SK-N-SH treated with all-trans-retinoic acid at 6 μM for 48 hours (cell line): ENCODE measurements at regions not wholly inside any gene's neighbourhood (a gene's known extent, or its start where the extent isn't known, plus 50 kb on each side); places are given as distances from the start of the nearest gene placed in this dataset.

Experiments
- ATAC-seq: fragments of 200-7000 bp; cut with Tn5 transposase; 3 replicates; pipeline ENCODE4 v1.9.1; 2020; ENCODE audit warnings: mild to moderate bottlenecking, moderate library complexity
- ARNTL ChIP-seq: fragments of 450-650 bp; formaldehyde crosslinking; IDR thresholded peaks from 2 replicates; pipeline ENCODE4 v1.5.0; 2020; ENCODE audit warnings: low read depth, mild to moderate bottlenecking, moderate library complexity, borderline replicate concordance
- BACH2 ChIP-seq: fragments of 250-450 bp; sonication (Bioruptor Pico); IDR thresholded peaks from 2 replicates; pipeline ENCODE4 v1.9.0; 2021; ENCODE audit warnings: mild to moderate bottlenecking, borderline replicate concordance
- CREB5 ChIP-seq: fragments of 250-450 bp; sonication (Bioruptor Pico); IDR thresholded peaks from 2 replicates; pipeline ENCODE4 v1.5.1; 2020; ENCODE audit warnings: low read depth, mild to moderate bottlenecking, moderate library complexity
- ESRRG ChIP-seq: fragments of 250-450 bp; sonication (Bioruptor Pico); IDR thresholded peaks from 2 replicates; pipeline ENCODE4 v1.6.1; 2021; ENCODE audit warnings: mild to moderate bottlenecking
- GLIS3 ChIP-seq: fragments of 250-450 bp; sonication (Bioruptor Pico); IDR thresholded peaks from 2 replicates; pipeline ENCODE4 v1.5.0; 2020; ENCODE audit warnings: mild to moderate bottlenecking, moderate library complexity
- ISL1 ChIP-seq: fragments of 250-450 bp; sonication (Bioruptor Pico); IDR thresholded peaks from 2 replicates; pipeline ENCODE4 v2.1.2; 2022; ENCODE audit warnings: mild to moderate bottlenecking, moderate library complexity
- PATZ1 ChIP-seq: fragments of 250-450 bp; sonication (Bioruptor Pico); IDR thresholded peaks from 2 replicates; pipeline ENCODE4 v1.8.0; 2020; ENCODE audit warnings: mild to moderate bottlenecking, moderate library complexity, borderline replicate concordance
- POU6F1 ChIP-seq: fragments of 250-450 bp; sonication (Bioruptor Pico); IDR thresholded peaks from 2 replicates; pipeline ENCODE4 v1.8.0; 2021; ENCODE audit warnings: low read depth, mild to moderate bottlenecking, moderate library complexity, borderline replicate concordance
- PPARA ChIP-seq: fragments of 250-450 bp; sonication (Bioruptor Pico); IDR thresholded peaks from 2 replicates; pipeline ENCODE4 v1.5.0; 2020; ENCODE audit warnings: mild to moderate bottlenecking, borderline replicate concordance
- RARB ChIP-seq: fragments of 250-450 bp; sonication (Bioruptor Pico); IDR thresholded peaks from 2 replicates; pipeline ENCODE4 v1.8.0; 2021; ENCODE audit warnings: mild to moderate bottlenecking, moderate library complexity
- SNAI2 ChIP-seq: fragments of 250-450 bp; sonication (Bioruptor Pico); IDR thresholded peaks from 2 replicates; pipeline ENCODE4 v1.5.0; 2020; ENCODE audit warnings: mild to moderate bottlenecking, moderate library complexity
- TCF4 ChIP-seq: fragments of 250-450 bp; sonication (Bioruptor Pico); IDR thresholded peaks from 2 replicates; pipeline ENCODE4 v1.8.0; 2021; ENCODE audit warnings: mild to moderate bottlenecking, moderate library complexity, borderline replicate concordance
- TOX ChIP-seq: fragments of 250-450 bp; sonication (Bioruptor Pico); IDR thresholded peaks from 2 replicates; pipeline ENCODE4 v1.8.0; 2021; ENCODE audit warnings: mild to moderate bottlenecking, moderate library complexity, borderline replicate concordance
- TSHZ2 ChIP-seq: fragments of 250-450 bp; sonication (Bioruptor Pico); IDR thresholded peaks from 2 replicates; pipeline ENCODE4 v1.5.0; 2020; ENCODE audit warnings: mild to moderate bottlenecking, moderate library complexity
- ZC3H10 ChIP-seq: fragments of 250-450 bp; sonication (Bioruptor Pico); IDR thresholded peaks from 2 replicates; pipeline ENCODE4 v1.5.1; 2021; ENCODE audit warnings: mild to moderate bottlenecking, moderate library complexity
- ZFP3 ChIP-seq: fragments of 250-450 bp; sonication (Bioruptor Pico); IDR thresholded peaks from 2 replicates; pipeline ENCODE4 v1.5.0; 2020; ENCODE audit warnings: mild to moderate bottlenecking, moderate library complexity
- ZFP30 ChIP-seq: fragments of 450-650 bp; formaldehyde crosslinking; IDR thresholded peaks from 2 replicates; pipeline ENCODE4 v1.5.0; 2022; ENCODE audit warnings: mild to moderate bottlenecking, moderate library complexity
- ZNF565 ChIP-seq: fragments of 450-650 bp; formaldehyde crosslinking; conservative IDR thresholded peaks from 2 replicates; pipeline ENCODE4 v1.5.0; 2020; ENCODE audit warnings: low read depth, mild to moderate bottlenecking, moderate library complexity
- ZNF70 ChIP-seq: fragments of 450-650 bp; formaldehyde crosslinking; IDR thresholded peaks from 2 replicates; pipeline ENCODE4 v1.5.0; 2020; ENCODE audit warnings: mild to moderate bottlenecking, moderate library complexity
- ZNF8 ChIP-seq: fragments of 450-650 bp; formaldehyde crosslinking; IDR thresholded peaks from 2 replicates; pipeline ENCODE4 v1.5.0; 2020; ENCODE audit warnings: mild to moderate bottlenecking, moderate library complexity
- TF ChIP-seq, protein P1 (sequence below): fragments of 250-450 bp; sonication (Bioruptor Pico); IDR thresholded peaks from 2 replicates; pipeline ENCODE4 v1.5.1; 2021; ENCODE audit warnings: mild to moderate bottlenecking, moderate library complexity

DNA sequence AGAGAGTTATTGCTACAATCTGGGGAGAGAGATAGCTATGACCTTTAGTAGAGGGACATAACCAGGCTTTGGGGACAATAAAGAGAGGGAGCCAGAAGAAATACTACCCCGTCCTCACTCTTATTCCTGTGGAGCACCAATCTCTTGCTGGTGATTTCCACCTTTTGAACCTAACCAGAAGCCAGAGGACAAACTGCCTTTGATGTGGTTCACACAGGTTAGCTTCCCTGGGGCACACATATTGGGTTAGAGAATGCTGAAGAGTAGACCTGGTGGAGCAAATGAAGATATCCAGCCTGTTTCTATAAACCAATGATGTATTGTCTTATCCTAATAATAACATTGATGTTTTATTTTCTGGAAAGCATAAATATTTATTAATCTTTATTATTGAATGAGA lies 399.3 kb downstream of the HTR7 start (continued):
- TF ChIP-seq ZNF8 (CRISPR knock-in tag) = no peak
- TF ChIP-seq TOX (CRISPR knock-in tag) = no peak
- TF ChIP-seq ZC3H10 (CRISPR knock-in tag) = no peak
- no peak for TF ChIP-seq ARNTL (CRISPR knock-in tag)
- no peak for TF ChIP-seq SNAI2 (CRISPR knock-in tag)
- TF ChIP-seq ZNF70 = no peak

DNA sequence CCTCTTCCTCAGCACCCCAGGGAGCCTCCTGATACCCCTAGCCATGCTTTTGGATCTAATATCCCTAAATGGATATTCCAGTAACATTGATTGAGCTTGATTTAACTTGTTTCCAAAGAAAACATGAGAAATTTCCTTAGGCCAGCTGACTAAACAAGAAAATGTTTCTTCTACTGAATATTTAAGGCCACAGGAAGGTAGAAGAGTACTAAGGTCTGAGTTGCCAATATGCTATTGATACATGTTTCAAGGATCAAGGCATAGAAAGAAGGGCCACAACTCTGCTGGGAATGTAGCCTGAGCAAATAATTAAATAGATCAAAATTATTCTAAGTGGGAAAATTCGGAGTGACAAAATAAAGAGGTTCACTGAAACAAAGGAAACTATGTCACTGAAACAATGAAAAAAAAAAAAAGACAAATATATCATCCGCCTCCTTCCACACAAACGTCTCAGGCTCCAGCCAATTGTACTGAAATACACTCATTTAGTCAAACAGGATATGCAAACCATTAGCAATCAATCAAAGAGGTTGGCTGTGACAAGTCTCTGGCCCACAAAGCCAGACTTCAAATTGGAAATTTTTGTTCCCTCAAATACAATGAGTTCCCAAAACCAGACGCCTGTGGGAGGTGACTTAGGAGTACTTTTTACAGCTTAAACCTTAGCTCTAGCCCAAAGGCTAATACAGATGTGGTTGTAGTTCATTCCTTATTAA lies 396.2 kb downstream of the HTR7 start:
- TF ChIP-seq BACH2 (CRISPR knock-in tag) = no peak
- TF ChIP-seq ZNF8 (CRISPR knock-in tag) = no peak
- TF ChIP-seq, all 23 proteins: peak for 0
- no peak for ATAC-seq

- no peak for ATAC-seq
- TF ChIP-seq TOX (CRISPR knock-in tag) (no peak), RARB (CRISPR knock-in tag) (no peak), ZFP3 (CRISPR knock-in tag) (no peak), ISL1 (CRISPR knock-in tag) (no peak), ESRRG (CRISPR knock-in tag) (no peak)
Measured at GRCh38 chr10:90462749-90463470, 394.9 kb downstream of the HTR7 start.

GRCh38 chr10:90464329-90464728 lies 393.5 kb downstream of the HTR7 start:
- no peak for ATAC-seq
- TF ChIP-seq ZFP30 (no peak), SNAI2 (CRISPR knock-in tag) (no peak), CREB5 (no peak), GLIS3 (CRISPR knock-in tag) (no peak), ZNF565 (CRISPR knock-in tag) (no peak), TSHZ2 (CRISPR knock-in tag) (no peak), ZNF8 (CRISPR knock-in tag) (no peak), ESRRG (CRISPR knock-in tag) (no peak), ISL1 (CRISPR knock-in tag) (no peak), RARB (CRISPR knock-in tag) (no peak), PATZ1 (CRISPR knock-in tag) (no peak), PPARA (CRISPR knock-in tag) (no peak), POU6F1 (CRISPR knock-in tag) (no peak), TCF4 (CRISPR knock-in tag) (no peak), ARNTL (CRISPR knock-in tag) (no peak)
- TF ChIP-seq, protein P1, sequence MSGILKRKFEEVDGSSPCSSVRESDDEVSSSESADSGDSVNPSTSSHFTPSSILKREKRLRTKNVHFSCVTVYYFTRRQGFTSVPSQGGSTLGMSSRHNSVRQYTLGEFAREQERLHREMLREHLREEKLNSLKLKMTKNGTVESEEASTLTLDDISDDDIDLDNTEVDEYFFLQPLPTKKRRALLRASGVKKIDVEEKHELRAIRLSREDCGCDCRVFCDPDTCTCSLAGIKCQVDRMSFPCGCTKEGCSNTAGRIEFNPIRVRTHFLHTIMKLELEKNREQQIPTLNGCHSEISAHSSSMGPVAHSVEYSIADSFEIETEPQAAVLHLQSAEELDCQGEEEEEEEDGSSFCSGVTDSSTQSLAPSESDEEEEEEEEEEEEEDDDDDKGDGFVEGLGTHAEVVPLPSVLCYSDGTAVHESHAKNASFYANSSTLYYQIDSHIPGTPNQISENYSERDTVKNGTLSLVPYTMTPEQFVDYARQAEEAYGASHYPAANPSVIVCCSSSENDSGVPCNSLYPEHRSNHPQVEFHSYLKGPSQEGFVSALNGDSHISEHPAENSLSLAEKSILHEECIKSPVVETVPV (CRISPR knock-in tag) = no peak
